GM18499 (cell line): ENCODE measurements at regions not wholly inside any gene's neighbourhood (a gene's known extent, or its start where the extent isn't known, plus 50 kb on each side); places are given as distances from the start of the nearest gene placed in this dataset.

Experiments used
- ATAC-seq: cut with Tn5 transposase; IDR thresholded peaks from one replicate; pipeline ENCODE4 v1.9.1; 2021; ENCODE audit warnings: moderate number of reproducible peaks; ENCODE audit not compliant: insufficient read depth, unreplicated experiment

DNA sequence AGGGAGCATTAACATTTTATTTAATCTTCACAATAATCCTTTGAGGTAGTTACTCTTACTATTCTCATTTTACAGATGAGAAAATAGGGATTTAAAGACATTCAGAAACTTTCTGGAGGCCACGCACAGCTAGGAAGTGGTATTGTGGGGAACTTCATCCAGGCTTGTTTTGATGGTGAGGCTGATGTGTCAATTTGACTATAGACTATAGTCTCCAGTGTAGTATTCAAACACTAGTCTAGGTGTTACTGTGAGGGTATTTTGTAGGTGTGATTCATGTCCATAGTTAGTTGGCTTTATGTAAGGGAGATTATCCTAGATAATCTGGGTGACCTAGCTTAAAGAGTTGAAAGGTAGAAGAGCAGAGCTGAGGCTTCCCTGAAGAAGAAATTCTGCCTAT, 54.1 kb upstream of the ELL2 start:
- ATAC-seq: no peak

DNA sequence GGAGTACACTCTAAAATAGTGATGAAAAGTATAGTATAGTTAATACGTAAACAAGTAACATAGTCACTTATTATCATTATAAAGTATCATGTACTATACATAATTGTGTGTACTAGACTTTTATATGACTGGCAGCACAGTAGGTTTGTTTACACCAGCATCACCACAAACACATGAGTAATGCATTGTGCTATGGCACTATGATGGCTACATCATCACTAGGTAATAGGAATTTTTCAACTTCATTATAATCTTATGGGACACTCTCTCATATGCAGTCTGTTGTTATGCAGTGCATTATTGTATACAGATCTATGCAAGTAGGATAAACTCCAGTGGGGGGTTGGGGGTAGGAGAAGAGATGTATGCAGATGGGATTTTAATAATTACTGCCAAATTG, 52.7 kb upstream of the ELL2 start:
- no peak for ATAC-seq

DNA sequence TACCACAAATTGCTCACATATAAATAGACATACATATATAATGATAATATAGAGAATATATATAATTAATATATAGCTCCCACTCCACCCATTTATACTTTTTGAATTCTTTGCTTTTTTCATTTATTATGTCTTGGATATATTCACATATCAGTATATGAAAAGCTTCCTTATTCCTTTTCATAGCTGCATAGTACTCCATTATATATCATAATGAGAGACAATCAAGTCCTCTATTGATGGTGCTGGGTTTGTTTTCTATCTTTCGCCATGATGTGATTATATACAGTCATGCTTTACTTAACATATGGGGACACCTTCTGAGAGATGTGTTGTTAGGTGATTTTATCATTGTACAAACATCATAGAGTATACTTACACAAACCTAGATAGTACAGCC, 51.6 kb upstream of the ELL2 start:
- no peak for ATAC-seq

DNA sequence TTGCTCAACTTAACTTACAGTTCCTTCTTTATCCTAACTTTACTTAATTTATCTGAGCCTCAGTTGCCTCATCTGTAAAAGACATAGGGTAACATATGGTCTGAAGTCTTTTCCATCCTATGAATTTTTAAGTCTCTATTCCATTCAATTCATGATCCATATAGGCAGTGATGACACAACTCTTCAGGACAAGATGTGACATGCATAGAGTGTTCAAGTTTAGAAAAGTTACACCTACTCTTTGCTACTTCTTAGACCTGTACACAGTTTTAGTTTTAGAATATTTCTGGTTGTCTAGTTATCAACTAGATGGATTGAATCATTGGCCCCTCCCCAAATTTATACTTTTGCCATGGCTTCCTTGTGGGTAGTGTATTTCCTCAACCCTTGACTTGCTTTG, 50.7 kb upstream of the ELL2 start:
- ATAC-seq: no peak
